ENCODE measurements at regions not wholly inside any gene's neighbourhood (a gene's known extent, or its start where the extent isn't known, plus 50 kb on each side); places are given as distances from the start of the nearest gene placed in this dataset.

DNA sequence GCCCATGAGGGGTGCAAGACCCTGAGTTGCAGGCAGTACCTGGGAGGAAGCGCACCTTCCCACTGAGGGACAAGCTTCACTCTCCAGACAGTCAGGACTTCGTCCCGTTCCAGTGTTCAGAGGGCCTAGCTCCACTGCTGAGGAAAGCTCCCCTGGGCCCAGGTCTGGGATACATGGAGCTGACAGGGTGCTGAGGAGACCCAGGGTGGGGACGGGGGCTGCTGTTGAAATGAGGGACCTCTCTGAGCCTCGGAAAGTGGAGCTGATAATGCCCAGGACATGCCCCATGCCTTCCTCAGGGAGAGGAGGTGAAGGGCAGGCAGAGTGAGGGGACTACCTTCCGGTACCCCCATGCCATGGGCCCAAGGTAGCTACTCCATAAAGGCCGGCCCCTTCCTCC, 169.2 kb upstream of the MYCN start:
- Mint-ChIP-seq H3K36me3 (ENCODE audit: low read depth) (peaks cover 13% of the 10 kb centered on the region), H3K27me3 (ENCODE audit: low read depth, poor library complexity) (peaks cover 15% of the 10 kb centered on the region), H3K4me3 (no peak overlapping the region), H3K27ac (no peak overlapping the region), H3K4me1 (peaks cover 58% of the 10 kb centered on the region), H3K9me3 (peaks cover 18% of the 10 kb centered on the region)
- no peak for DNase-seq
- TF ChIP-seq CTCF (IDR thresholded peaks at IDR 0.05), result no peak

DNA sequence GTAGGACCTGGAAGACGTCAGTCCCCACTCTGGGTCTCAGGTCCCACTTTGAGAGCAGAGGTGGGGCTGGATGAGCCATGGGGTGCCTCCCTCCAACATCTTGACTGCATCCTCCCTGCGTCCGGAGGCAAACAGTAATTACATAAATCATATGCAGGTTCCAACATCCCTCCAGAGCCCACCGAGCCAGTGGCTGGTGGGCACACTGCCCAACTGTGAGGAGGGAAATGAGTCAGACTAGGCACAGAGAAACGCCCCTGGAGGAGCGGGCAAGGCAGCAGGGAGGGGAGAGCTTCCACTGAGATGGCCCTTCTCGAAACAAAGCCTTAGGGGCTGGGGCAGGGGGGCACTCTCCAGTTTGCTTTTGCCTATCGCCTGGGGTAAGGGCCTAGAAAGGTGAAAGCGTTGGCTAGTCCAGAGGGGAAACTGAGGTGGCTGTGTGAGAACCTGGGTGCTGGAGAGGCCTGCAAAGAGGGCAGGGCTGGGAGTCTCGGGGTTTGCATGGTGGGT, 168.2 kb upstream of the MYCN start:
- no peak for TF ChIP-seq CTCF (IDR thresholded peaks at IDR 0.05)
- Mint-ChIP-seq H3K9me3 (peaks cover 18% of the 10 kb centered on the region), H3K27ac (peak overlapping the region; percentile 76), H3K4me3 (no peak overlapping the region), H3K36me3 (ENCODE audit: low read depth) (peaks cover 13% of the 10 kb centered on the region), H3K27me3 (ENCODE audit: low read depth, poor library complexity) (peaks cover 15% of the 10 kb centered on the region), H3K4me1 (peaks cover 48% of the 10 kb centered on the region)
- DNase-seq, result no peak

DNA sequence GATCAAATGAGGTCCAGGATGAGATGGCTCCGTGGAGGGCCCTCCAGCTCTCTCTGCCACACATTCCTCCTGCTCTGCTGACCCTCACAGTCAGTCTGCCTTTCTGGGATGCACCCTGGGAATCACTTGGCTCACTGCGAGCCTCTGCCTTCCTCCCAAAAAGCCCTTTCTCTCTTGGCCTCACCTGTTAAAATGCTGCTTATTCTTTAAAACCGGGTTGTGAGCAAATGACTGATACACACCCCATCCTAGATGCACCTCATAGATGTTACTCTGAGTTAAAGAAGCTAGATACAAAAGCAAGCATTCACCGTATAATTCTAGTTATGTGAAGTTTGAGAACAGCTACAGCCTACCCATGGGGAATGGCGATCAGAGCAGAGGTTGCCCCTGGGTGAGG, 167.7 kb upstream of the MYCN start:
- Mint-ChIP-seq H3K9me3 (peaks cover 18% of the 10 kb centered on the region), H3K27me3 (ENCODE audit: low read depth, poor library complexity) (peaks cover 15% of the 10 kb centered on the region), H3K27ac (peak overlapping the region; percentile 76), H3K4me3 (no peak overlapping the region), H3K36me3 (ENCODE audit: low read depth) (peaks cover 13% of the 10 kb centered on the region), H3K4me1 (peaks cover 42% of the 10 kb centered on the region)
- no peak for TF ChIP-seq CTCF (IDR thresholded peaks at IDR 0.05)
- DNase-seq, result no peak

- Mint-ChIP-seq H3K4me1 (peaks cover 37% of the 10 kb centered on the region), H3K27me3 (ENCODE audit: low read depth, poor library complexity) (peaks cover 15% of the 10 kb centered on the region), H3K4me3 (no peak overlapping the region), H3K27ac (peak overlapping the region; percentile 76), H3K36me3 (ENCODE audit: low read depth) (peaks cover 13% of the 10 kb centered on the region), H3K9me3 (peaks cover 18% of the 10 kb centered on the region)
- no peak for TF ChIP-seq CTCF (IDR thresholded peaks at IDR 0.05)
- no peak for DNase-seq
Measured at GRCh38 chr2:15773204-15773603, 167.1 kb upstream of the MYCN start.

- no peak overlapping the region for H3K27ac Mint-ChIP-seq
- H3K27me3 Mint-ChIP-seq (ENCODE audit: low read depth, poor library complexity), result peaks cover 15% of the 10 kb centered on the region
- H3K4me1 Mint-ChIP-seq, result peaks cover 31% of the 10 kb centered on the region
Measured at GRCh38 chr2:15773846-15774245, 166.5 kb upstream of the MYCN start.

More at GRCh38 chr2:15773846-15774245, 166.5 kb upstream of the MYCN start:
- no peak for DNase-seq
- Mint-ChIP-seq H3K36me3 (ENCODE audit: low read depth) (peaks cover 13% of the 10 kb centered on the region), H3K4me3 (no peak overlapping the region), H3K9me3 (peaks cover 18% of the 10 kb centered on the region)
- TF ChIP-seq CTCF (IDR thresholded peaks at IDR 0.05), result no peak
